Adrenal gland (tissue), 5 donors: ENCODE measurements at regions not wholly inside any gene's neighbourhood (a gene's known extent, or its start where the extent isn't known, plus 50 kb on each side); places are given as distances from the start of the nearest gene placed in this dataset.

ENCODE experiments used
- CTCF ChIP-seq, 6 experiments: fragments of 450-650 bp in 4 of 6; fragments of 200-600 bp in 2 of 6; sonication (generic) in 1 of 6; IDR thresholded peaks; 1 replicate in 5 of 6; 2 replicates in 1 of 6; pipeline versions ENCODE4 v1.5.1 to v1.8.0; 2016 to 2021; ENCODE audit warnings: antibody characterized with exemption in 6 of 6, mild to moderate bottlenecking in 2 of 6, moderate library complexity in 1 of 6
- POLR2A ChIP-seq, 2 donors: fragments of 450-650 bp; IDR thresholded peaks; one replicate each; pipeline ENCODE4 v1.6.1; 2017; ENCODE audit warnings: antibody characterized with exemption in 2 of 2, mild to moderate bottlenecking in 2 of 2, moderate library complexity in 1 of 2
- donor health status: DM: no; HTN: no; CAD: no.

GRCh38 chr19:13583114-13583513 lies 76.8 kb upstream of the CACNA1A start:
- TF ChIP-seq POLR2A (IDR thresholded peaks at IDR 0.05): no peak
- TF ChIP-seq CTCF (IDR thresholded peaks at IDR 0.05): no peak
